Transverse colon (tissue), 4 donors: ENCODE measurements at regions not wholly inside any gene's neighbourhood (a gene's known extent, or its start where the extent isn't known, plus 50 kb on each side); places are given as distances from the start of the nearest gene placed in this dataset.

Source experiments
- DNase-seq: peaks from one replicate; pipeline ENCODE4 v3.0.0-alpha.2; 2019
- H3K27ac ChIP-seq, 4 donors: fragments of 200-600 bp; sonication (generic); 2 replicates each; pipeline ENCODE4 v1.5.1; 2016 to 2018; ENCODE audit warnings: inconsistent platforms in 4 of 4
- H3K27me3 ChIP-seq: fragments of 200-600 bp; sonication (generic); 2 replicates; pipeline ENCODE4 v1.5.1; 2017; ENCODE audit warnings: inconsistent platforms
- H3K36me3 ChIP-seq, 4 donors: fragments of 200-600 bp; sonication (generic); 2 replicates each; pipeline ENCODE4 v1.5.1; 2017 to 2019; ENCODE audit warnings: inconsistent platforms in 4 of 4
- H3K4me1 ChIP-seq, 4 donors: fragments of 200-600 bp; sonication (generic); 2 replicates each; pipeline ENCODE4 v1.5.1; 2017 to 2020; ENCODE audit warnings: inconsistent platforms in 4 of 4
- H3K4me3 ChIP-seq, 4 donors: fragments of 200-600 bp; sonication (generic); 1 replicate in 1 of 4; 2 replicates in 3 of 4; pipeline versions ENCODE4 v1.5.1 to v1.6.1; 2017 to 2019; ENCODE audit warnings: inconsistent platforms in 4 of 4
- H3K9me3 ChIP-seq, 2 donors: fragments of 200-600 bp; sonication (generic); 2 replicates each; pipeline ENCODE4 v1.5.1; 2017 to 2019; ENCODE audit warnings: inconsistent platforms in 2 of 2
- EP300 ChIP-seq: sonication (generic); formaldehyde crosslinking; IDR thresholded peaks from one replicate; pipeline ENCODE4 v1.6.1; 2017; ENCODE audit warnings: antibody characterized with exemption, low read depth
- POLR2A ChIP-seq: fragments of 450-650 bp; IDR thresholded peaks from one replicate; pipeline ENCODE4 v1.6.1; 2016; ENCODE audit warnings: antibody characterized with exemption, mild to moderate bottlenecking, moderate library complexity
- POLR2AphosphoS5 ChIP-seq, 3 donors: sonication (generic); formaldehyde crosslinking; IDR thresholded peaks; one replicate each; pipeline ENCODE4 v1.6.1; 2016; ENCODE audit warnings: antibody characterized with exemption in 3 of 3
- WGBS, 2 donors: methylation state at CpG; one replicate each; pipeline ENCODE4 v1.1.5; 2018; ENCODE audit warnings: low coverage in 1 of 2; 5-methylcytosine and 5-hydroxymethylcytosine counted together
- in situ Hi-C, 4 donors: fragments of 200-750 bp; cut with MboI; loops; one replicate each; pipeline versions ENCODE4 v1.15.0 to v1.15.1; 2017; ENCODE audit warnings: low sequenced_read_pairs in 3 of 4, low pct_ligation_motif_present in 1 of 4, low pct_unique_long_range_greater_than_20kb in 1 of 4
- intact Hi-C: fragments of 100-400 bp; cut with DNase I; formaldehyde crosslinking; loops from one replicate; pipeline ENCODE4 v1.15.1; 2023; ENCODE audit warnings: low total_unique reads
- TF ChIP-seq, protein P1 (sequence below), 5 experiments: fragments of 200-600 bp in 3 of 5; fragments of 450-650 bp in 2 of 5; sonication (generic) in 3 of 5; IDR thresholded peaks; 1 replicate in 2 of 5; 2 replicates in 3 of 5; pipeline ENCODE4 v1.5.1; 2016 to 2017; ENCODE audit warnings: antibody characterized with exemption in 5 of 5, inconsistent platforms in 3 of 5, mild to moderate bottlenecking in 2 of 5, moderate library complexity in 1 of 5

DNA sequence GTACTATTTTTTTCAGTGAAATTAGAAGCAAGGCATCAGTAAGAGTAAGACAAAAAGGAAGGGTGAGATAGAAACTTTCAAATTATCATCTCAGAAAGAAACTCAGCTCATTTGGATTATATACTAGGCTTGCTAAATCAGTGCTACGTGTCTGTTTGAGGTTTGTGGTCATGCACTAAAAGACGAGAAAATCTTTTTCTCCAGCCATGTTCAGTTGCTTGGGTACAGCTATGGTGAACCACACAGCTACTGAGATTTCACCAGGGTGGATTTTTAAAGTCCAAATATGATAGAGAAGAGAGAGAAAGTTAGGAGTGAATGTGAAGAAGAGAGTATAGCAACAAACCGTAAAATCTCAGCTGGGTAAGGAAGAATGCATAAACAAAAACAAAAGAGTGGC lies 161.6 kb downstream of the PTH2R start:
- no peaks in the 10 kb centered on the region for H3K27me3 ChIP-seq
- H3K36me3 ChIP-seq, result no peaks in the 10 kb centered on the region
- intact Hi-C loops, result no loop called here
- TF ChIP-seq, protein P1, sequence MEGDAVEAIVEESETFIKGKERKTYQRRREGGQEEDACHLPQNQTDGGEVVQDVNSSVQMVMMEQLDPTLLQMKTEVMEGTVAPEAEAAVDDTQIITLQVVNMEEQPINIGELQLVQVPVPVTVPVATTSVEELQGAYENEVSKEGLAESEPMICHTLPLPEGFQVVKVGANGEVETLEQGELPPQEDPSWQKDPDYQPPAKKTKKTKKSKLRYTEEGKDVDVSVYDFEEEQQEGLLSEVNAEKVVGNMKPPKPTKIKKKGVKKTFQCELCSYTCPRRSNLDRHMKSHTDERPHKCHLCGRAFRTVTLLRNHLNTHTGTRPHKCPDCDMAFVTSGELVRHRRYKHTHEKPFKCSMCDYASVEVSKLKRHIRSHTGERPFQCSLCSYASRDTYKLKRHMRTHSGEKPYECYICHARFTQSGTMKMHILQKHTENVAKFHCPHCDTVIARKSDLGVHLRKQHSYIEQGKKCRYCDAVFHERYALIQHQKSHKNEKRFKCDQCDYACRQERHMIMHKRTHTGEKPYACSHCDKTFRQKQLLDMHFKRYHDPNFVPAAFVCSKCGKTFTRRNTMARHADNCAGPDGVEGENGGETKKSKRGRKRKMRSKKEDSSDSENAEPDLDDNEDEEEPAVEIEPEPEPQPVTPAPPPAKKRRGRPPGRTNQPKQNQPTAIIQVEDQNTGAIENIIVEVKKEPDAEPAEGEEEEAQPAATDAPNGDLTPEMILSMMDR (IDR thresholded peaks at IDR 0.05), result no peak
- no peak for TF ChIP-seq EP300
- no peak for TF ChIP-seq POLR2A
- TF ChIP-seq POLR2AphosphoS5 (IDR thresholded peaks at IDR 0.05), result no peak
- H3K9me3 ChIP-seq, result no peaks in the 10 kb centered on the region
- in situ Hi-C loops, result no loop called here
- H3K27ac ChIP-seq, result no peak overlapping the region
- H3K4me3 ChIP-seq, result no peak overlapping the region
- no peak for DNase-seq
- WGBS, 2 donors, result 45 to 76% methylated on average over 3 of the region's 3 CpGs
- peaks cover 0 to 10% (median 3%) of the 10 kb centered on the region in 4 donors for H3K4me1 ChIP-seq

DNA sequence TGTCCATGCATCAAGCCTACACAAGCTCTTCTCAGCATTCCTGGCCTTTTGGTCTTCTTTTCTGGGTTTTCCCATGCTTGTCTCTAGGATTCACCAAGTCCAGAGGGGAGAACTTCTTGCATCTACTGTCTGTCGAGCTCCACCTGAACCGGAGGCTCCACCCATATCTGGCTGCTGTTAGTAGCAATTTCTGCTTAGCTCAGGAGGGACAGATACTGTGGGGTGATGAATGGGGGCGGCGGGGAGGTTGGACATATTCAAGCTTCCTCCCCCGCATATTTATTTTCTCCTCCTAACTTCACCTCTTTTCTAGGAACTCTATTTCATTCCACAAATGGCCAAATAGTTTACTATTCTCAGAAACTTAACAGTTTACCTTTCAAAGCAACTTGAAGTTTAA lies 163.5 kb downstream of the PTH2R start:
- no peaks in the 10 kb centered on the region for H3K27me3 ChIP-seq
- TF ChIP-seq POLR2AphosphoS5 (IDR thresholded peaks at IDR 0.05), result no peak
- TF ChIP-seq, protein P1 (IDR thresholded peaks at IDR 0.05), result no peak
- no peak for TF ChIP-seq EP300
- TF ChIP-seq POLR2A, result no peak
- H3K4me3 ChIP-seq, result no peak overlapping the region
- 63 to 66% methylated on average over 5 of the region's 5 CpGs for WGBS, 2 donors
- H3K27ac ChIP-seq, result no peak overlapping the region
- peaks cover 0 to 17% (median 3%) of the 10 kb centered on the region in 4 donors for H3K4me1 ChIP-seq
- in situ Hi-C loops (no loop called here), intact Hi-C loops (no loop called here)
- no peaks in the 10 kb centered on the region for H3K9me3 ChIP-seq
- DNase-seq, result no peak
- H3K36me3 ChIP-seq, result no peaks in the 10 kb centered on the region

DNA sequence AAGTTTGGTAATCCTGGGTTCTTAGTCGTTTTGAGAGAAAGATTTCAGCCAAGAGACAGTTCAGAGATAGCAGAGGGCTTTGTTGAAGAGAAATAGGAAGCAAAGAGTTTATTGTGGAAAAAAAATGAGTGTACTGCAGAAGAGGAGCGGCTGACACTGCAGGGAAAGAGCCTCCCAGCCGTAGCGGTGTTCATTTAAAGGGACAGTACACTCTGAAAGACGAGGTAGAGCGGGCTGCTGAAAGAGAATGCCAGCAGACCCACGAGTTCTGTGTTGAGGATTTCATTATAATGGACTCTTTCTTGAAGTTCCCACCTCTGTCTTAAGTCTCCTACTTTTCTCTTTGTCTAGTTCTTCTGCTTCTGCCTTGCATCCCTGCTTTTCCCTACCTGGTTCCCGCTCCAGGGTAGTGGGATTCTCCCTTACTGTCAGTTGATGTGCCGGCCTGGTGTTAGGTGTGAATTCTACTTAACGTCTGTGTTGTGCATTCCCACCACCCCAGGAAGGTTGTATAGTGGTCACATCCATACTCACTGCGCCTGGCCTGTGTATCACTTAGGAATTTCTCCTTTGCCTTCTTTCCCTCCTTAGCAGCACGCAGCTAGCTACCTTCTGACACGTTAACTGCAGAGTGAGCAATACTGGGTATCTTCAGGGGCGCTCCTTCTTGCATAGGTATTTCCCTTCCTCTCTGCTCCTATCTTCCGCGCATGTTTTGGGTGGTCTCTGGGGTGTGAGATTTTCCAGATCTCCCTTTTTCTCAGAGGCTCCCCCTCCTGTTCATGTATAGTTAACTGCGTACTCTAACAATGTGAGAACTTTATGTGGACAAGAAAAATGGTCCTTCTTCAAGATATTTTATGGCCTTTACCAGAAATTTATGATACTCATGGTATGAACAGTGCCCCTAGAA lies 164.5 kb downstream of the PTH2R start:
- in situ Hi-C loops (no loop called here), intact Hi-C loops (loop anchor here (1.0 kb wide), 1 partner anchor 19 kb away; no protein-coding TSS in a partner anchor)
- Histone ChIP-seq H3K4me1 (peaks cover 0 to 17% (median 3%) of the 10 kb centered on the region in 4 donors), H3K4me3 (no peak overlapping the region), H3K27me3 (no peaks in the 10 kb centered on the region), H3K27ac (no peak overlapping the region), H3K9me3 (no peaks in the 10 kb centered on the region), H3K36me3 (no peaks in the 10 kb centered on the region)
- no peak for DNase-seq
- TF ChIP-seq EP300 (no peak), POLR2AphosphoS5 (IDR thresholded peaks at IDR 0.05) (no peak), POLR2A (no peak)
- TF ChIP-seq, protein P1 (IDR thresholded peaks at IDR 0.05), result no peak
- WGBS, 2 donors, result 31 to 42% methylated on average over 6 to 17 of the region's 17 CpGs

DNA sequence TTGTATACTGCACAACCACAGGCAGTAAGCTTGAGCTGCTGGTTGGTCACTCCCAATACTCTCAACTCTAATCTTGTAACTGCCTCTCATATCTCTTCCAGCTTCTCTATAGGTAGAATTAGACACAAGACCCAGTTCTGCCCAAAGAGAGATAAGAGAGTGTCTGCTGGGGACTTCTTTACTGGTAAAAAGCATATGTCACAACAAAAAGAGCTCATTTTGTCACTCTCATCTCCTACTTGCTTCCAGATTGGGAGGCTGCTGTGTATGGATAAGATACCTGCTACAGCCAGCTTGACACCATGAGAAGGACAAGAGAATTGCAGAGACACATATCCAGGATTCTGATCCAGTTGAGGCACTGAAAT lies 165.2 kb downstream of the PTH2R start:
- in situ Hi-C loops, result no loop called here
- Histone ChIP-seq H3K27me3 (no peaks in the 10 kb centered on the region), H3K36me3 (no peaks in the 10 kb centered on the region), H3K4me3 (no peak overlapping the region), H3K4me1 (peaks cover 0 to 17% (median 3%) of the 10 kb centered on the region in 4 donors), H3K27ac (no peak overlapping the region), H3K9me3 (no peaks in the 10 kb centered on the region)
- no peak for TF ChIP-seq POLR2AphosphoS5 (IDR thresholded peaks at IDR 0.05)
- no peak for TF ChIP-seq POLR2A
- TF ChIP-seq EP300, result no peak
- TF ChIP-seq, protein P1 (IDR thresholded peaks at IDR 0.05), result no peak
- no peak for DNase-seq
- intact Hi-C loops, result loop anchor here (1.0 kb wide), 1 partner anchor 19 kb away; no protein-coding TSS in a partner anchor
